ENCODE measurements at regions not wholly inside any gene's neighbourhood (a gene's known extent, or its start where the extent isn't known, plus 50 kb on each side); places are given as distances from the start of the nearest gene placed in this dataset.

DNA sequence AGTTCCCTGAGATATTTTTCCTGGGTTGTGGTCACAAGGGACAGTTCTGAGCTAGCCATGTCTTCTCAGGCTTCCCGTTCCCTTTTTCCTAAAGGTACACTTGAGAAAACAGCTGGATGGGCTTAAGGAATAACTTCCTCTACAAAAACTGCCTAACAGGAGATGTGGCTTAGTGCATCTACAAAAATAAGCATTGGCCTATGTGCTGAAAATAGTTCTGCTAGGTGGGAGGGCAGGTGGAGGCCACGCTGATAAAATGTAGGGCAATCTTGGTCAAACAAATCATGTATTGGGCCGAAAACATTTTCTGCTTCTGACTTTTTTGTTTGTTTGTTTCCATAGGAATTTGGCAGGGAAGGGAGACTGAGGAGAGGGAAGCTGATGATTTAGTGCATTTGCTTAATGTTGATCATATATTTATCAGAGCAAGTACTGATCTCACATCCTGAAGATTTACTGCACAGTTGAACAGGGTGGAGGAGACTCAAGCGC lies 409.4 kb upstream of the FZD8 start:
- TF ChIP-seq CTCF (IDR thresholded peaks at IDR 0.05) (no peak), POLR2A (IDR thresholded peaks at IDR 0.05) (no peak)

Measured in Peyer's patch (tissue), 4 donors.